Ramos (cell line): ENCODE measurements at regions not wholly inside any gene's neighbourhood (a gene's known extent, or its start where the extent isn't known, plus 50 kb on each side); places are given as distances from the start of the nearest gene placed in this dataset.
"Not testable (repeated sequence)": the region's sequence is repeated elsewhere in the genome, so short reads cannot be mapped to it uniquely, and the experiment has no call there.

ENCODE experiments used
- in situ Hi-C: fragments of 300-500 bp; cut with MboI; formaldehyde crosslinking; loops from one replicate; pipeline ENCODE4 v1.14.3; 2022; ENCODE audit warnings: low sequenced_read_pairs; ENCODE audit not compliant: unreplicated experiment

DNA sequence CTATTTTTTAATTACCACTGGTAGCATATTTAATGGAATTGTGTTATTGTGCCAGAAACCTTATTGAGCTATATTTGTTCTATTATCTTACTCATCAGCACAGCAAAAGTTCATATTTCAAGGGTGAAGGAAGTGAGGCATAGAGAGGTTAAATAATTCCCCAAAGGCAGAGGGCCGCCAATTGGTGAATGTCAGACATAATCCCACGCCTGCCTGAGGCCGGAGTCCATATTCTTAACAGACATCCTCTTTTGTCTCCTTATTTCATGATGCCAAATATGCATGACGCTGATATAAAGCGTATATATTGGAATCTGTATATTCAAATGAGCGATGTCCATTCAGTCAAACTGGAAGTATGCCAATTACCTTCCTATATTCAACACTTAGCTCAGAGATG is 505.0 kb upstream of the SLC35B3 start:
- in situ Hi-C loops: no loop called here

DNA sequence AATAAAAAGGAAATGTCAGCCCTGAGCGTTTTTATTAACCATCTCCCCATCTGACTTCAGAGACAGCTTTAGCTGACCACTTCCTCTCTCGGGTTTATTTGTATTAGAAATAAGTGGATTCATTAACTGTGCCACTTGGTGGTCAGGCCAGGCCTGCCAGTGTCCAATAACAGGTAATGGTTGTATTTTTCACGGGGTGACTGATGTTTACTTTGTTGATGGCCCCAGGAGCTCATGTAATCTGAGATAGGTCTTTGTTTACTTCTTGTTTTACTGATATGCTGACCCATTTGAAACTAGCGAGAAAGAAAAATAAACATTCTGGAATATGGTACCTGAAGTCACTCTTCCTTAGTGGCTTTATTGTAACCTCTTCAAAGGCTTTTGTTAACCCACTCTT is 504.3 kb upstream of the SLC35B3 start:
- in situ Hi-C loops: no loop called here

DNA sequence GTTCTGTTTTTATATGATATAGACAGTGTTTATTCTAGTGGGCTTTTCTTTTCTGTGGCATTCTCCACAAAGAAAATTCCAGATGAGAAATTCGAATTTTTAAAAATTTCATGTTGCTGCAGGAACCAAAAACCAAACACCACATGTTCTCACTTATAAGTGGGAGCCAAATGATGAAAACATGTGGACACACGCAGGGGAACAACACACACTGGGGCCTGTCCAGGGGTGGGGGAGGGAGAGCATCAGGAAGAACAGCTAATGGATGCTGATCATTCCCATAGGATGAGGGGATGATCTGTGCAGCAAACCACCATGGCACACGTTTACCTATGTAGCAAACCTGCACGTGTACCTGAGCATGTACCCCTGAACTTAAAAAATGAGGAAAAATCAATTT is 499.0 kb upstream of the SLC35B3 start:
- in situ Hi-C loops: no loop called here

- in situ Hi-C loops: no loop called here
These were observed 494.7 kb upstream of the SLC35B3 start for GRCh38 chr6:8930009-8930408.

DNA sequence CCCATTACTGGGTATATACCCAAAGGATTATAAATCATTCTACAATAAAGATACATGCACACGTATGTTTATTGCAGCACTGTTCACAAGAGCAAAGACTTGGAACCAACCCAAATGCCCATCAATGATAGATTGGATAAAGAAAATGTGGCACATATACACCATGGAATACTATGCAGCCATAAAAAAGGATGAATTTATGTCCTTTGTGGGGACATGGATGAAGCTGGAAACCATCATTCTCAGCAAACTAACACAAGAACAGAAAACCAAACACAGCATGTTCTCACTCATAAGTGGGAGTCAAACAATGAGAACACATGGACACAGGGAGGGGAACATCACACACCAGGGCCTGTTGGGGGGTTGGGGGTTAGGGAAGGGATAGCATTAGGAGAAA is 484.9 kb upstream of the SLC35B3 start:
- in situ Hi-C loops: not testable (repeated sequence)

GRCh38 chr6:8918196-8918595 is 482.9 kb upstream of the SLC35B3 start:
- in situ Hi-C loops: no loop called here

- in situ Hi-C loops: no loop called here
These were observed 479.4 kb upstream of the SLC35B3 start for GRCh38 chr6:8914700-8915099.

DNA sequence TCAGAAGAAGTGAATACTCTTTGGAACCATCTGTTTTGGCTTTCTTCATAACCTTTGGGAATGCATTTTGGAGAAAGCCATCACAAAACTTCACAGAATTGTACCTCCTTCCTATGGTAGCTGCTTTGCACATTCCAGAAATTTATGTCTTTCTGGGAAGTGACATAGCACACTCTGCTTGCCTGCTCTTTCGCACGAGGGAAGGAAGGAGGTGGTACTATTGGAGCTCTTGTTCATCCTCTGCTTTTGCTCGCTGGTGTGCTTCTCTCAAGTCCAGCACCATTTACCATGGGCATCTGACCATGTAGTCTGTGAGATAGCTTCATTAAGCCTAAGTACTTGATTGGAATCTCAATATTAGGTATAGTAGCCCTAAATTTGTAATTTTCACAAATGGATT is 473.3 kb upstream of the SLC35B3 start:
- in situ Hi-C loops: no loop called here

GRCh38 chr6:8906699-8907098 is 471.4 kb upstream of the SLC35B3 start:
- in situ Hi-C loops: no loop called here

GRCh38 chr6:8905757-8906156 is 470.4 kb upstream of the SLC35B3 start:
- in situ Hi-C loops: no loop called here

- in situ Hi-C loops: no loop called here
These were observed 469.4 kb upstream of the SLC35B3 start for GRCh38 chr6:8904754-8905153.

- in situ Hi-C loops: no loop called here
These were observed 464.7 kb upstream of the SLC35B3 start for GRCh38 chr6:8900056-8900455.

- in situ Hi-C loops: no loop called here
These were observed 454.2 kb upstream of the SLC35B3 start for GRCh38 chr6:8889514-8889913.

- in situ Hi-C loops: no loop called here
These were observed 453.1 kb upstream of the SLC35B3 start for GRCh38 chr6:8888468-8888867.

- in situ Hi-C loops: no loop called here
These were observed 446.3 kb upstream of the SLC35B3 start for GRCh38 chr6:8881663-8882062.

DNA sequence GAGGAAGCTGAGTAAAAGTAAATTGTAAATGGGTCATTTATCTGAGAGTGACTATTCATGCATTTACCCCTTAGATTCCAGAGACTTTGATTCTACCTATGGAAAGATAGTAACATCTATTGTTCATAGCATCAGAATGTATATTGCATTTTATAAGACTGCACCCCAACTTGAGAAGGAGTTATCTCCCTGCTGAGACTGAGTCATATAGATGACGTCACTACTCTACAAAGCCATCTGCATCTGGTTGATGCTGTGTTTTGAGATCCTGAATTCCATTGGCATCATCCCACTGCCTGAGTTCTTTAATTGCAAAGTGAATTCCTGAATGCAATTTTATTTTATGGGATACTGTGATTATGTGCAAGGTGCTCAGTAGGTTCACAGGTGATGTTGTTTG is 444.0 kb upstream of the SLC35B3 start:
- in situ Hi-C loops: no loop called here

DNA sequence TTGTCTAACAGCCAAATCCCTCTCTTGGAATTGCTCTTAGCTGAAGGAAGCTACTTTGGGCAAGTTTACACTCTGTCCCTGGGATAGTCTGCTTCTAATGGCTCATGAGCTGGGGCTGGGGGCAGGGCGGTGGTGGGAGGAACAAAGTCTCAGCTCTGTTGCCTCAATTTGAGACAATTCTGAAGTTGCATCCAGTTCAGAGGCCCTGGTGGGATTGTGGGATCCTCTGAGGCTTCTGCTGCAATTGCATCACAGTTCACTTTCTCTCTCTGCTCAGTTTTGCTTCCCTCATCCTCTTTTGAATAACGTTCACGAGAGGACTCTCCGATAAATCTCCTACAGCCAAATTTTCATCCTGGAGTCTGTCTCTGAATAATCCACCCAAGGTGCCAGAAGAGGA is 440.6 kb upstream of the SLC35B3 start:
- in situ Hi-C loops: no loop called here

DNA sequence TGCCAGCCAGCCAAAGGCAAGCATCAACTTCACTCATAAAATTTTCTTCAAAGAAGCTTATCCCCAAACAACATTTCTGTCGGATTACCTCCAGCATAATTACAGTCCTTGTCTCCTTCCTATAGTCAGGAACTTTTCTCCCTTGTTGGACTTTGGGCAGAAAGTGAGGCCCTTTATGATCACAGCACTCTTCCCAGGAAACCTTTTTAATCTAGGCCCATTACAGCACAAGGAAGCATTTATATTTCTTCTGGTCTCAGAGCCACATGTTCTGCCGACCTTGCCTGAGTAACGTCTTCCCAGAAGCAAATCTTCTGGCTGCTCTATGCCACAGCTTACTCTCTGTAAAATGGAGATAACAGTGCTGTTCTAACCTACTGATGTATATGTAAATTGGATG is 437.2 kb upstream of the SLC35B3 start:
- in situ Hi-C loops: no loop called here

DNA sequence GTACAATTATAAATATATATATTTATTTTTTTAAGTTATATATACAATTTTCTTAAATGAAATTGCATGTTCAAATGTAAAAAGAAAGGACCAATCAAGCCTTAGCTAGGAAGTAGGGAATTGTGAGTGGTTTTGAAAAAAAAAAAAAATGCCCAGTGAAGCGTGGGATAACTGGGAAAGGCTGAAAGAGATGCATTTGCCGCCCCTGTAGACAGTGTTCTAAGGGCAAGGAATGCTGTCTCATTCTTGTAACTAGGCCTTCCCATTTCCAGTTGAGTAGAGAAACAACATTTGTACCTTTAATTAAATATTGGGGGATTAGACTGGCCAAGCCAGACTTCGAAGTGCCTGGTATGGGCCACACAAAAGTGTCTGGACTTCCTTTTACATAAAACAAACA is 430.1 kb upstream of the SLC35B3 start:
- in situ Hi-C loops: no loop called here

DNA sequence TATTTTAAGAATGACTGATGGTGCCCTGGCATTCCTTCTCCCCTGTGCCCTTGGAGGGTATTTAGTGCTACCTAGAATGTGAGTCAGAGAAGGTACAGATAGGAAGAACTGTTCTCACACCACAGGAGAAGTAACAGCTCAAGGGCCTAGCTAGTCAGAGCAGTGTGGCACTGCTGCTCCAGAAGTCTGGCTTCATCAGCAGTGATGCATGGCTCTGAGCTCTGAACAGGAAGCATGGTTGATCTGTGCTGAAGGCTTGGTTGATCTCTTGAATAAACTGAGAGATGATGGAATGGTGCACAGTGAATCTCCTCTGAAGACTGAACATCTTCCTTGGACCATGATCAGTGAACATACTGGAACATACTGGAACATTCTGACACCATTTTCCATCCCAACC is 425.3 kb upstream of the SLC35B3 start:
- in situ Hi-C loops: no loop called here

GRCh38 chr6:8859501-8859900 is 424.2 kb upstream of the SLC35B3 start:
- in situ Hi-C loops: no loop called here

DNA sequence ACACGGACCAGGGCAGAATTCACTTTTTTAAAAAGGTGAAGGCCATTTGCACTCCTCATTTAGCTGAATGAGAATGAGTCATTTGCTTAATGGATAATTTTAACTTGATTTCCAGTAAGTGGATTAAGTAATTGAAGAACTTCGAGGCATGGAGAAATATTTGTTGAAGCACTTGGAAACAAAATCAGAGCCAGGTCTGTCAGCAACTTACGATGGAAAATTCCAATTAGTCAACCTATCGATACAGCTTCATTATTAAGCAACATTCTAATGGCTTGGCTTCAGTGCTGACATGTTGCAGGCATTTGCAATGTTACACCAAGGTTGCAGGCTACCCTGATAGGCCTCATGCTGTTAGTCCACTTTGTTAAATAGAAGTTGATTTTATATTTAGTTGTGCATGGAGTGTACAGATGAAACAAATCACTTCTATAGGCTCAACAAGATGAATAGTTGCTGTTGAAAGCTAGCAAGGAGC is 423.5 kb upstream of the SLC35B3 start:
- in situ Hi-C loops: no loop called here

GRCh38 chr6:8857160-8857559 is 421.8 kb upstream of the SLC35B3 start:
- in situ Hi-C loops: no loop called here
